Smooth muscle cell (in vitro differentiated cells): ENCODE measurements at regions not wholly inside any gene's neighbourhood (a gene's known extent, or its start where the extent isn't known, plus 50 kb on each side); places are given as distances from the start of the nearest gene placed in this dataset.

Source experiments
- DNase-seq: peaks from one replicate; lab custom pipeline; 2025; ENCODE audit not compliant: unreplicated experiment; lab: John Stamatoyannopoulos, UW
- H2AFZ ChIP-seq: fragments of 200-600 bp; sonication (generic); 2 replicates; pipeline ENCODE4 v1.6.0; 2016; ENCODE audit warnings: antibody characterized with exemption, low read depth, mild to moderate bottlenecking
- H3F3A ChIP-seq: fragments of 200-600 bp; sonication (generic); 2 replicates; pipeline ENCODE4 v1.6.0; 2017; ENCODE audit warnings: antibody characterized with exemption, low read depth
- H3K27ac ChIP-seq: fragments of 200-600 bp; sonication (generic); 2 replicates; pipeline ENCODE4 v1.5.1; 2016; ENCODE audit warnings: low read depth, mild to moderate bottlenecking
- H3K27me3 ChIP-seq: fragments of 200-600 bp; sonication (generic); 2 replicates; pipeline ENCODE4 v1.6.1; 2016; ENCODE audit warnings: low read depth, mild to moderate bottlenecking
- H3K36me3 ChIP-seq: fragments of 200-600 bp; sonication (generic); 2 replicates; pipeline ENCODE4 v1.5.1; 2016; ENCODE audit warnings: low read depth
- H3K4me1 ChIP-seq: fragments of 200-600 bp; sonication (generic); 2 replicates; pipeline ENCODE4 v1.5.1; 2016; ENCODE audit warnings: low read depth
- H3K4me2 ChIP-seq: fragments of 200-600 bp; sonication (generic); 2 replicates; pipeline ENCODE4 v1.6.0; 2016; ENCODE audit warnings: mild to moderate bottlenecking
- H3K4me3 ChIP-seq: fragments of 200-600 bp; sonication (generic); 2 replicates; pipeline ENCODE4 v1.5.1; 2016; ENCODE audit warnings: mild to moderate bottlenecking
- H3K79me2 ChIP-seq: fragments of 200-600 bp; sonication (generic); 2 replicates; pipeline ENCODE4 v1.6.0; 2016; ENCODE audit warnings: low read depth, mild to moderate bottlenecking
- H3K9ac ChIP-seq: fragments of 200-600 bp; sonication (generic); 2 replicates; pipeline ENCODE4 v1.6.0; 2016; ENCODE audit warnings: low read depth
- H3K9me3 ChIP-seq: fragments of 200-600 bp; sonication (generic); replicated peaks from 2 replicates; pipeline ENCODE4 v1.5.1; 2016; ENCODE audit warnings: low read depth
- H4K20me1 ChIP-seq: fragments of 200-600 bp; sonication (generic); 2 replicates; pipeline ENCODE4 v1.6.0; 2016; ENCODE audit warnings: low read depth
- WGBS: methylation state at CpG from one replicate; pipeline ENCODE4 v1.1.7; 2016; ENCODE audit warnings: low lambda C conversion rate; 5-methylcytosine and 5-hydroxymethylcytosine counted together
- TF ChIP-seq, protein P1 (sequence below): fragments of 200-600 bp; sonication (generic); IDR thresholded peaks from 2 replicates; pipeline ENCODE4 v1.5.1; 2017; ENCODE audit warnings: borderline replicate concordance, mild to moderate bottlenecking, antibody characterized with exemption; ENCODE audit not compliant: insufficient read depth, poor library complexity, severe bottlenecking

DNA sequence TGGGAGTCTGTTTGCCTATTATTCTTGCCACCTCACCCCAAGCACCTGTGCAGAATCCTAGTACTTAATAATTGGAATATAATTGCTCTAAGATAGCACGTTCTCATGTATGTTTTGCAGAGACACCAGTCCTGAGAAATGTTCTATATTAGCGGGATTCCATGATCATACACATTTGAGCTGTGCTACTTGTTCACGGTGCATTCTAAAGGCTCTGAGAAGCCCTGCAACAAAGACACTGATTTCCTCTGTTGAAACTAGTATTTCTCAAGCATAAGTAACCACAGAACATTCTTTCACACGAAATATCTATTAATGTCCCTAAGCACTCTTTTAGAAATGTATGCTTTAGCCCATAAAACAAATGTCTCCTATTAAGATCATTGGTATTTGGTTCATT, 109.4 kb downstream of the BARHL2 start:
- no peaks in the 10 kb centered on the region for H3K9me3 ChIP-seq
- 86% methylated on average over 4 of the region's 4 CpGs for WGBS
- no peaks in the 10 kb centered on the region for H3K27me3 ChIP-seq
- H3K36me3 ChIP-seq, result no peaks in the 10 kb centered on the region
- DNase-seq, result no peak
- H3K4me1 ChIP-seq, result no peaks in the 10 kb centered on the region
- no peak overlapping the region for H2AFZ ChIP-seq
- H3K4me3 ChIP-seq, result no peak overlapping the region
- H3F3A ChIP-seq, result no peaks in the 10 kb centered on the region
- H3K79me2 ChIP-seq, result no peaks in the 10 kb centered on the region
- no peak overlapping the region for H3K4me2 ChIP-seq
- TF ChIP-seq, protein P1, sequence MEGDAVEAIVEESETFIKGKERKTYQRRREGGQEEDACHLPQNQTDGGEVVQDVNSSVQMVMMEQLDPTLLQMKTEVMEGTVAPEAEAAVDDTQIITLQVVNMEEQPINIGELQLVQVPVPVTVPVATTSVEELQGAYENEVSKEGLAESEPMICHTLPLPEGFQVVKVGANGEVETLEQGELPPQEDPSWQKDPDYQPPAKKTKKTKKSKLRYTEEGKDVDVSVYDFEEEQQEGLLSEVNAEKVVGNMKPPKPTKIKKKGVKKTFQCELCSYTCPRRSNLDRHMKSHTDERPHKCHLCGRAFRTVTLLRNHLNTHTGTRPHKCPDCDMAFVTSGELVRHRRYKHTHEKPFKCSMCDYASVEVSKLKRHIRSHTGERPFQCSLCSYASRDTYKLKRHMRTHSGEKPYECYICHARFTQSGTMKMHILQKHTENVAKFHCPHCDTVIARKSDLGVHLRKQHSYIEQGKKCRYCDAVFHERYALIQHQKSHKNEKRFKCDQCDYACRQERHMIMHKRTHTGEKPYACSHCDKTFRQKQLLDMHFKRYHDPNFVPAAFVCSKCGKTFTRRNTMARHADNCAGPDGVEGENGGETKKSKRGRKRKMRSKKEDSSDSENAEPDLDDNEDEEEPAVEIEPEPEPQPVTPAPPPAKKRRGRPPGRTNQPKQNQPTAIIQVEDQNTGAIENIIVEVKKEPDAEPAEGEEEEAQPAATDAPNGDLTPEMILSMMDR, result no peak
- H4K20me1 ChIP-seq, result no peaks in the 10 kb centered on the region
- H3K9ac ChIP-seq, result no peak overlapping the region
- H3K27ac ChIP-seq, result no peak overlapping the region

DNA sequence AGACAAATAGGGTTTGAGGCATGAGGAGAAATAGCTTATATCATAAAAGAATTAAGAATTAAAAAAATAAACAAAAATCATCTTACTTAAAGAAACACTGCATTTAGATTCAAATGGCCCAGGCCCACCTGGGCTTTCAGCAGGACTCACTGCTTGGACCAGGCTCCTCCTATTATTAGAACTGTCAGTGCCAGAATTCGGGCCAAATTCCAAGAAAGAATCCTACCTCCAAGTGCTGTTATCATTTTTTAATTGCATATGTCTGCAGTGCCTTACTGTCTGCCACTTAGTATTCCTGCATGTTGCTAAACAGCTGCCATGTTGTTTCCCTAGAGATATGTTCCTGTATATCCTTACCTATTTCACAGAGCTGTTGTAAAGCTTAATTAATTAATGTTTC, 112.0 kb downstream of the BARHL2 start:
- Histone ChIP-seq H3K4me2 (no peak overlapping the region), H3K9ac (no peak overlapping the region), H3K27ac (no peak overlapping the region), H3K9me3 (no peaks in the 10 kb centered on the region), H3K36me3 (no peaks in the 10 kb centered on the region), H3K4me1 (no peaks in the 10 kb centered on the region), H4K20me1 (no peaks in the 10 kb centered on the region), H2AFZ (no peak overlapping the region), H3K27me3 (no peaks in the 10 kb centered on the region), H3K4me3 (no peak overlapping the region), H3K79me2 (no peaks in the 10 kb centered on the region), H3F3A (no peaks in the 10 kb centered on the region)
- 80% methylated on average over 1 of the region's 1 CpG for WGBS
- DNase-seq, result no peak
- TF ChIP-seq, protein P1, result no peak

DNA sequence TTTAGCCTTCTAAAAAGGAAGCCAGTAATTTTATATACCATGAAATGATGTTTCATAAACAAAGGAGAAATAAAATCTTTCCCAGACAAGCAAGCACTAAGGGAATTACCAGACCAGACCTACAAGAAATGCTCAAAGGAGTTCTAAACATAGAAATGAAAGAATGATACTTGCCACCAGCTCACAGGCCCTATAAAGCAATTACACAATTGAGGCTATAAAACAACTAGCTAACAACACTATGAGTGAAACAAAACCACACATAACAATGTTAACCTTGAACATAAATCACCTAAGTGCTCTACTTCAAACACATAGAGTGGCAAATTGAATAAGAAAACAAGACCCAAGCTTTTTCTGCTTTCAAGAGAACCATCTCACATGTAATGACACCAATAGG, 123.8 kb downstream of the BARHL2 start:
- no peak overlapping the region for H2AFZ ChIP-seq
- no peaks in the 10 kb centered on the region for H3K4me1 ChIP-seq
- no peak overlapping the region for H3K9ac ChIP-seq
- no peak overlapping the region for H3K4me3 ChIP-seq
- TF ChIP-seq, protein P1, result no peak
- no peak overlapping the region for H3K4me2 ChIP-seq
- no peaks in the 10 kb centered on the region for H3K79me2 ChIP-seq
- no peak for DNase-seq
- no peak overlapping the region for H3K27ac ChIP-seq
- H3K27me3 ChIP-seq, result no peaks in the 10 kb centered on the region
- no peaks in the 10 kb centered on the region for H4K20me1 ChIP-seq
- H3K36me3 ChIP-seq, result no peaks in the 10 kb centered on the region
- H3K9me3 ChIP-seq, result peaks cover 6% of the 10 kb centered on the region
- H3F3A ChIP-seq, result no peaks in the 10 kb centered on the region

DNA sequence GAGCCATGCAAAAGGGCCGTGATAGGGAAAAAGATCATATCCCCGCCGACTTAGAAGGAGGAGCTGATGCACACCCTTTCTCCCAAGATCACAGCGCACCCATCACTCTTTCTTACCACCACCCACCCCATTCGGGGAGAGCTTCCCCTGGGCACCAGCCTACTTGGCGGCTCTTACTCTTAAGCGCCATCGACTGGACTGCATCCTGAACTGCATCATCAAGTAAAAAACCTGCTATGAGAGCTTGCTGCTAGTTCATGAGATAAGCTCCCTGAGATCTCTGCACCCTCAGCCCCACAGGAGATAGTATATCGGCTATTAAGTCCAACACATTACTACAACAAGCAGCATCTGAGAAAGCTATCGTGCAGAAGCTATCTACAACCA, 125.1 kb downstream of the BARHL2 start:
- Histone ChIP-seq H3K36me3 (no peaks in the 10 kb centered on the region), H3K79me2 (no peaks in the 10 kb centered on the region), H3K4me1 (no peaks in the 10 kb centered on the region), H3K27me3 (no peaks in the 10 kb centered on the region), H3F3A (no peaks in the 10 kb centered on the region), H3K9ac (no peak overlapping the region), H3K27ac (no peak overlapping the region), H3K4me3 (no peak overlapping the region), H2AFZ (no peak overlapping the region), H4K20me1 (no peaks in the 10 kb centered on the region), H3K4me2 (no peak overlapping the region), H3K9me3 (peaks cover 6% of the 10 kb centered on the region)
- TF ChIP-seq, protein P1, result no peak
- WGBS, result 69% methylated on average over 10 of the region's 10 CpGs
- DNase-seq, result no peak
